OCI-LY1 (cell line): ENCODE measurements at regions not wholly inside any gene's neighbourhood (a gene's known extent, or its start where the extent isn't known, plus 50 kb on each side); places are given as distances from the start of the nearest gene placed in this dataset.

ENCODE experiments used
- EZH2 ChIP-seq: fragments of 200-600 bp; sonication (generic), shearing (Covaris generic); IDR thresholded peaks from 2 replicates; pipeline ENCODE4 v1.8.0; 2017; ENCODE audit warnings: borderline replicate concordance, mixed run types, mild to moderate bottlenecking, antibody characterized with exemption, low read length, moderate library complexity, mixed read lengths
- TF ChIP-seq, protein P1 (sequence below): fragments of 200-600 bp; sonication (generic), shearing (Covaris generic); IDR thresholded peaks from 2 replicates; pipeline ENCODE4 v1.5.1; 2017; ENCODE audit warnings: mild to moderate bottlenecking, antibody characterized with exemption, low read length, moderate library complexity, mixed read lengths

DNA sequence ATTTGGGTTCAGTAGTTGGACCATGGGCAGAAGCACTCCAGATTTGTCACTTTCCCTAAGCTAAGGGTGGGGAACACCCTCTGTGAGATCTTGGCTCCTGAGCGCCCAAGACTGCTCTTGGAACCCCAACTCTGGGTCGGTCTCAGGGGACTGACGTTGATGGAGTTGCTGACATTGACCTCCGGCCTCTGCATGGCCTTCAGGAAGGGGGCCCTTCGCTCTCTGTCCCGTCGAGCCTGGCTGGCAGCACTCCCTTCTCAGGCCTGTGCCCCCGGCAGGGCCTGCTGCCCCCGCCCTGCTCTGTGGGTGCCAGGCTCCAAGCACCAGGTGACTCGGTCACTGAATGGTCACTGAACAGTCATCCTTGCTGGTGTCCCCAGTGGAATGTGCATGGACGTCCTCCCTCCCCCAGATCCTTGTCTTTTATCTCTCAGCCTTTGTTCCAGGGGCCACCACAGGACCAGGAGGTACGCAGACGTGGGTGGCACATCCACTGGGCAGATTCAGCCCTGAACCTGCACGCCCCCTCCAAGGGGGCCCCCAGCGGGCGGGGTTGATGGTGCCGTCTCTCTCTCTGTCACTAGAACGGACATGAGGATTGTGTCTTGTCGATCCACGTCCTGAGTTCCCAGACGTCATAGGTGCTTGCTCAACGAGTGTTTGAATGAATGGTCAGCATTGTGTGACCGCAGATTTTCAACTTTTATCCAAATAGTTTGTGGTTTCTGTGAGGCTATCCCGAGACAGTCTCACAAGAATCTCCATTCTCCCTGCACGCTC is 314.5 kb downstream of the SEC14L1 start:
- TF ChIP-seq, protein P1, sequence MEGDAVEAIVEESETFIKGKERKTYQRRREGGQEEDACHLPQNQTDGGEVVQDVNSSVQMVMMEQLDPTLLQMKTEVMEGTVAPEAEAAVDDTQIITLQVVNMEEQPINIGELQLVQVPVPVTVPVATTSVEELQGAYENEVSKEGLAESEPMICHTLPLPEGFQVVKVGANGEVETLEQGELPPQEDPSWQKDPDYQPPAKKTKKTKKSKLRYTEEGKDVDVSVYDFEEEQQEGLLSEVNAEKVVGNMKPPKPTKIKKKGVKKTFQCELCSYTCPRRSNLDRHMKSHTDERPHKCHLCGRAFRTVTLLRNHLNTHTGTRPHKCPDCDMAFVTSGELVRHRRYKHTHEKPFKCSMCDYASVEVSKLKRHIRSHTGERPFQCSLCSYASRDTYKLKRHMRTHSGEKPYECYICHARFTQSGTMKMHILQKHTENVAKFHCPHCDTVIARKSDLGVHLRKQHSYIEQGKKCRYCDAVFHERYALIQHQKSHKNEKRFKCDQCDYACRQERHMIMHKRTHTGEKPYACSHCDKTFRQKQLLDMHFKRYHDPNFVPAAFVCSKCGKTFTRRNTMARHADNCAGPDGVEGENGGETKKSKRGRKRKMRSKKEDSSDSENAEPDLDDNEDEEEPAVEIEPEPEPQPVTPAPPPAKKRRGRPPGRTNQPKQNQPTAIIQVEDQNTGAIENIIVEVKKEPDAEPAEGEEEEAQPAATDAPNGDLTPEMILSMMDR = no peak
- no peak for TF ChIP-seq EZH2
